OCI-LY7 (cell line): ENCODE measurements at regions not wholly inside any gene's neighbourhood (a gene's known extent, or its start where the extent isn't known, plus 50 kb on each side); places are given as distances from the start of the nearest gene placed in this dataset.

ENCODE experiments used
- CTCF ChIP-seq: fragments of 200-600 bp; sonication (generic); conservative IDR thresholded peaks from 2 replicates; pipeline ENCODE4 v1.5.1; 2014; ENCODE audit warnings: mild to moderate bottlenecking, antibody characterized with exemption, low read length, moderate library complexity, mixed read lengths
- EZH2phosphoT487 ChIP-seq: fragments of 200-600 bp; sonication (generic); IDR thresholded peaks from 2 replicates; pipeline ENCODE4 v1.6.1; 2018; ENCODE audit warnings: low read depth, borderline replicate concordance, mild to moderate bottlenecking, mixed run types, antibody characterized with exemption, low read length, moderate library complexity, mixed read lengths

GRCh38 chr6:106731144-106731842 lies 101.9 kb downstream of the QRSL1 start:
- no peak for TF ChIP-seq CTCF
- TF ChIP-seq EZH2phosphoT487 = no peak
